ENCODE measurements at regions not wholly inside any gene's neighbourhood (a gene's known extent, or its start where the extent isn't known, plus 50 kb on each side); places are given as distances from the start of the nearest gene placed in this dataset.
"Not testable (repeated sequence)": the region's sequence is repeated elsewhere in the genome, so short reads cannot be mapped to it uniquely, and the experiment has no call there.

GRCh38 chr10:122780391-122780790, 65.3 kb downstream of the CUZD1 start:
- Mint-ChIP-seq H3K4me1 (ENCODE audit: low read depth, unreplicated experiment) (no peaks in the 10 kb centered on the region), H3K9me3 (ENCODE audit: low read depth, unreplicated experiment) (no peaks in the 10 kb centered on the region), H3K27me3 (ENCODE audit: unreplicated experiment) (peaks cover 29% of the 10 kb centered on the region), H3K36me3 (ENCODE audit: insufficient read depth, unreplicated experiment) (no peaks in the 10 kb centered on the region), H3K4me3 (ENCODE audit: low read depth, unreplicated experiment) (no peak overlapping the region), H3K27ac (ENCODE audit: unreplicated experiment) (no peak overlapping the region)
- BruUV-seq (replicated peaks), result no TSS peak
- TF ChIP-seq, protein P1, sequence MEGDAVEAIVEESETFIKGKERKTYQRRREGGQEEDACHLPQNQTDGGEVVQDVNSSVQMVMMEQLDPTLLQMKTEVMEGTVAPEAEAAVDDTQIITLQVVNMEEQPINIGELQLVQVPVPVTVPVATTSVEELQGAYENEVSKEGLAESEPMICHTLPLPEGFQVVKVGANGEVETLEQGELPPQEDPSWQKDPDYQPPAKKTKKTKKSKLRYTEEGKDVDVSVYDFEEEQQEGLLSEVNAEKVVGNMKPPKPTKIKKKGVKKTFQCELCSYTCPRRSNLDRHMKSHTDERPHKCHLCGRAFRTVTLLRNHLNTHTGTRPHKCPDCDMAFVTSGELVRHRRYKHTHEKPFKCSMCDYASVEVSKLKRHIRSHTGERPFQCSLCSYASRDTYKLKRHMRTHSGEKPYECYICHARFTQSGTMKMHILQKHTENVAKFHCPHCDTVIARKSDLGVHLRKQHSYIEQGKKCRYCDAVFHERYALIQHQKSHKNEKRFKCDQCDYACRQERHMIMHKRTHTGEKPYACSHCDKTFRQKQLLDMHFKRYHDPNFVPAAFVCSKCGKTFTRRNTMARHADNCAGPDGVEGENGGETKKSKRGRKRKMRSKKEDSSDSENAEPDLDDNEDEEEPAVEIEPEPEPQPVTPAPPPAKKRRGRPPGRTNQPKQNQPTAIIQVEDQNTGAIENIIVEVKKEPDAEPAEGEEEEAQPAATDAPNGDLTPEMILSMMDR (IDR thresholded peaks at IDR 0.05; ENCODE audit: unreplicated experiment), result no peak
- CTCF ChIA-PET, result no interaction called here
- intact Hi-C loops (cut with micrococcal nuclease; ENCODE audit: unreplicated experiment), result no loop called here
- no peak for DNase-seq

GRCh38 chr10:122779924-122780323, 65.7 kb downstream of the CUZD1 start:
- H3K27ac Mint-ChIP-seq (ENCODE audit: unreplicated experiment), result no peak overlapping the region
- peaks cover 34% of the 10 kb centered on the region for H3K27me3 Mint-ChIP-seq (ENCODE audit: unreplicated experiment)
- no peaks in the 10 kb centered on the region for H3K4me1 Mint-ChIP-seq (ENCODE audit: low read depth, unreplicated experiment)
- BruUV-seq (replicated peaks), result no TSS peak
- DNase-seq, result no peak
- intact Hi-C loops (cut with micrococcal nuclease; ENCODE audit: unreplicated experiment), result no loop called here
- CTCF ChIA-PET, result interaction anchor here (0.8 kb wide), 1 partner anchor 53 kb away, joined by 4 read pairs; no protein-coding TSS in a partner anchor
- no peaks in the 10 kb centered on the region for H3K36me3 Mint-ChIP-seq (ENCODE audit: insufficient read depth, unreplicated experiment)
- TF ChIP-seq, protein P1 (IDR thresholded peaks at IDR 0.05; ENCODE audit: unreplicated experiment), result no peak
- H3K9me3 Mint-ChIP-seq (ENCODE audit: low read depth, unreplicated experiment), result no peaks in the 10 kb centered on the region
- H3K4me3 Mint-ChIP-seq (ENCODE audit: low read depth, unreplicated experiment), result no peak overlapping the region

DNA sequence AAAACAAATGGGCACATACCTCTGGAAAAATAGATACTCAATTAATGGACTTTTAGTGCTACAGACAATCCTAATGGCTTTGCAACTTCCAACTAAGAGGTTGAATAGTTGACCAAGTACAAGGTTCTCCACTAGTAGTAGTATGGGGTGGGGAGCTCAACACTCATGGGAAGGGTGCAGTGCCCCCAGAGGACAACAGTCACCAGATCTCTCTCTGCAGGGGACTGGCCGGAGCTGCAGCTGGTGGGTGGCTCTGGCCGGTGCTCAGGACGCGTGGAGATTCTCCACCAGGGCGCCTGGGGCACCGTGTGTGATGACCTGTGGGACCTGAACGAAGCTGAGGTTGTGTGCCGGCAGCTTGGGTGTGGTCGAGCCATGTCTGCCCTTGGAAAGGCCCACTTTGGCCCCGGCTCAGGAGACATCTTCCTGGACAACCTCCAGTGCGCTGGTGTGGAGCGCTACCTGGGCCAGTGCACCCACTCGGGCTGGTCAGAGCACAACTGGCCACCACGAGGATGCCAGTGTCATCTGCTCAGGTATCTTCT, 68.1 kb downstream of the CUZD1 start:
- Mint-ChIP-seq H3K4me3 (ENCODE audit: low read depth, unreplicated experiment) (no peak overlapping the region), H3K27me3 (ENCODE audit: unreplicated experiment) (peaks cover 56% of the 10 kb centered on the region), H3K4me1 (ENCODE audit: low read depth, unreplicated experiment) (no peaks in the 10 kb centered on the region), H3K36me3 (ENCODE audit: insufficient read depth, unreplicated experiment) (no peaks in the 10 kb centered on the region), H3K9me3 (ENCODE audit: low read depth, unreplicated experiment) (no peaks in the 10 kb centered on the region), H3K27ac (ENCODE audit: unreplicated experiment) (no peak overlapping the region)
- TF ChIP-seq, protein P1 (IDR thresholded peaks at IDR 0.05; ENCODE audit: unreplicated experiment), result no peak
- no TSS peak for BruUV-seq (replicated peaks)
- CTCF ChIA-PET, result no interaction called here
- DNase-seq, result no peak
- intact Hi-C loops (cut with micrococcal nuclease; ENCODE audit: unreplicated experiment), result no loop called here

DNA sequence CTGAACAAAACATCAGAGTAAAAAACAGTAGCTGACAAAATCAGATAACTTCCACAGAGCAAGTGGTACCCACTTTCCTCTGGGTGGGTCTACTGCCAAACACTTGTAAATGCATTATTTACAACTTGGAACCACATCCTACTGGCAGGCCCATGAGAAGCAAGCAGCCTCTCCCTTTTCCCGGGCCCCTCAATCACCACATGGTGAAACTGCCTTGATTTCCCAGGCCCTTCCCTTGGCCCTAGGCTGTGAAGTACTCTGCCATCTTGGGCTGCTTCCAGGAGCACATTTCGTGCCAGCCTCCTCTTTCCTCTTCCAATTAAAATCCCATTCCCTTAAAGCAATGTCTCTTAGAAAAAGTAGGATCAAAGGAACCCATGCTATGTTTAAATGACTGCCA, 71.4 kb downstream of the CUZD1 start:
- BruUV-seq (replicated peaks), result no TSS peak
- CTCF ChIA-PET, result no interaction called here
- Mint-ChIP-seq H3K27me3 (ENCODE audit: unreplicated experiment) (peaks cover 50% of the 10 kb centered on the region), H3K36me3 (ENCODE audit: insufficient read depth, unreplicated experiment) (no peaks in the 10 kb centered on the region), H3K27ac (ENCODE audit: unreplicated experiment) (no peak overlapping the region), H3K9me3 (ENCODE audit: low read depth, unreplicated experiment) (no peaks in the 10 kb centered on the region), H3K4me1 (ENCODE audit: low read depth, unreplicated experiment) (no peaks in the 10 kb centered on the region), H3K4me3 (ENCODE audit: low read depth, unreplicated experiment) (no peak overlapping the region)
- TF ChIP-seq, protein P1 (IDR thresholded peaks at IDR 0.05; ENCODE audit: unreplicated experiment), result no peak
- DNase-seq, result no peak
- intact Hi-C loops (cut with micrococcal nuclease; ENCODE audit: unreplicated experiment), result no loop called here

DNA sequence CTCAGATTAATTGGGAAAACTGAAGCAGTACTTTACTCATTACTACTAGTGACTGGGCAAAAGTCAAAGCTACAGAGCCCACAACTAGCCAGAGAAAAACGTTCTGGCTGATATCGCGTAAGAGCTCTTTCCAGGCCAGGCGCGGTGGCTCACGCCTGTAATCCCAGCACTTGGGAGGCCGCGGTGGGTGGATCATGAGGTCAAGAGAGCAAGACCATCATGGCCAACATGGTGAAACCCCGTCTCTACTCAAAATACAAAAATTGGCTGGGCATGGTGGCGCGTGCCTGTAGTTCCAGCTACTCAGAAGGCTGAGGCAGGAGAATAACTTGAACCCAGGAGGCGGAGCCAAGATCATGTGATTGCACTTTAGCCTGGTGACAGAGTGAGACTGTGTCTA, 71.8 kb upstream of the C10orf120 start:
- H3K27me3 Mint-ChIP-seq (ENCODE audit: unreplicated experiment), result peaks cover 68% of the 10 kb centered on the region
- CTCF ChIA-PET; H3K9me3 Mint-ChIP-seq (ENCODE audit: low read depth, unreplicated experiment); H3K36me3 Mint-ChIP-seq (ENCODE audit: insufficient read depth, unreplicated experiment); intact Hi-C loops (cut with micrococcal nuclease; ENCODE audit: unreplicated experiment); H3K4me1 Mint-ChIP-seq (ENCODE audit: low read depth, unreplicated experiment); BruUV-seq (replicated peaks); H3K4me3 Mint-ChIP-seq (ENCODE audit: low read depth, unreplicated experiment); H3K27ac Mint-ChIP-seq (ENCODE audit: unreplicated experiment); DNase-seq: not testable (repeated sequence)

All from Calu3 (cell line).